ENCODE measurements at regions not wholly inside any gene's neighbourhood (a gene's known extent, or its start where the extent isn't known, plus 50 kb on each side); places are given as distances from the start of the nearest gene placed in this dataset.
"Not testable (repeated sequence)": the region's sequence is repeated elsewhere in the genome, so short reads cannot be mapped to it uniquely, and the experiment has no call there.

DNA sequence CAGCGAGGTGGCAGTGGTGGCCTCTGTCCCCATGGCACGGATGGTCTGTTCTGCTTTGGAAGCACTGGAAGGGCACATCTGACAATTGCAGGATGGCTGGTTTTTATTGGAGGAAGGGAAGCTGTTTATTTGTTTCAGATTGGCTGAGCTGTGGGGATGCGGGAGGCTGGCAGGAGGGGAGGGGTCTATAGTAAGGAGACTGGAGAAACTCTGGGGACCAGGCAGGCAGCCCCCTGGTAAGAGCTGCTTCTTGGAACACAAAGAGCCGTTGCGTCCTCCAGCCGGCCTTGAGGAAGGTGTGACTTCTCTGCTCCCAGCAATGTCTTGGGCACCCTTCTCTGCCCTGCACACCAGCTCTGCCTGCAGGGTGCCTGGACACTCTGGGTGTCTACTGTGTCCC is 85.1 kb upstream of the SPDYE9 start:
- not testable (repeated sequence) for DNase-seq

GRCh38 chr7:73170415-73170814 is 84.6 kb upstream of the SPDYE9 start:
- DNase-seq, result not testable (repeated sequence)

- DNase-seq, result not testable (repeated sequence)
These were observed 80.3 kb upstream of the SPDYE9 start for GRCh38 chr7:73166152-73166551.

DNA sequence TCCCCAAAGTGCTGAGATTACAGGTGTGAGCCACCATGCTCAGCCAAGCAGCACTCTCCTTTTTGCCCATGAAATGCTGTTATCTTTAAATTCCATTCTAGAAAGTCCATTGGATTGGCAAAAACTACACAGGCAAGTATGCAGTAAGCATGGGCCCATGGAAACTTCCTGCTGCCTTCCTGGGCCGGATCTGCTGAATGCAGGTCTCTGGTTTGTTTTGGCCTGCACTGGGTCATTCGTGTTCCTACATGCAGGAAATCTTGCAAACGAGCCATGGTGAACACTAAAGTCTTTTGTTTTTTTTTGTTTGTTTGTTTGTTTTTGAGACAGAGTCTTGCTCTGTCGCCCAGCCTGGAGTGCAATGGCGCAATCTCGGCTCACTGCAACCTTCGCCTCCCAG is 76.8 kb upstream of the SPDYE9 start:
- DNase-seq, result not testable (repeated sequence)

- not testable (repeated sequence) for DNase-seq
These were observed 75.9 kb upstream of the SPDYE9 start for GRCh38 chr7:73161727-73162126.

- not testable (repeated sequence) for DNase-seq
These were observed 71.4 kb upstream of the SPDYE9 start for GRCh38 chr7:73157169-73157661.

DNA sequence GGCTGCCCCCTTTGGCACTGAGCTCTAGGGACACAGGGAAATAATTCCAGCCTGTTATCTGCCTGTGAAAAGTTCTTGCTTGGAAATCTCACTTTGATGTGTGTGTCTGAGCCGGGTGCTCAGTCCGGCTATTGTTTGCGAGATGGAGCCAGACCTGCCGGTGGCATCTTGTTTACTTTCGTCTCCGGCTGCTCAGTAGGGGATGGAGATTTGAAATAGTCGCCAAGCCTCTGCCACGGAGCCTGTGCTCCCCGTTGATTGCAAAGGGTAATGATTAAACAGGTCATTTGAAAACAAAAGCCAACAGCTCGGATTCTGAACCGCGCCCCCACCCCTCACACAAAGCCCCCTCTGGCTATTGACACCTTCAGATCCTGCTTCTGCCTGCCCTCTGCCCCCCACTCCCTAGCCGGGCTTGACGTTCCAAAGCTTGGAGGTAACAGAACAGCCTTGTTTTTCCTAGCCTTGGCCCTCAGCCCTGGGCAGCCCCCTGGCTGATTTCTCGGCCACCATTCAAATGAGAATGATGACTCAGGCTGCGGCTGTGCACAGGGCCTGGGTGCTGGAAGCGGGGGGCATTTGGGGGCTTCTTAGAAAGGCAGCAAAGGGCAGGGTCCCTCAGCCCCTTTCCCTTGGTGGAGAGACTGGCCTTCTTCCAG is 70.8 kb upstream of the SPDYE9 start:
- not testable (repeated sequence) for DNase-seq

- peak in 1 of 2 donors; percentile 46 for DNase-seq
These were observed 68.8 kb upstream of the SPDYE9 start for GRCh38 chr7:73154586-73155038.

- not testable (repeated sequence) for DNase-seq
These were observed 68.2 kb upstream of the SPDYE9 start for GRCh38 chr7:73153921-73154585.

- not testable (repeated sequence) for DNase-seq
These were observed 62.7 kb upstream of the SPDYE9 start for GRCh38 chr7:73148570-73148969.

- DNase-seq, result not testable (repeated sequence)
These were observed 61.8 kb upstream of the SPDYE9 start for GRCh38 chr7:73147681-73148080.

- not testable (repeated sequence) for DNase-seq
These were observed 58.2 kb upstream of the SPDYE9 start for GRCh38 chr7:73143993-73144392.

DNA sequence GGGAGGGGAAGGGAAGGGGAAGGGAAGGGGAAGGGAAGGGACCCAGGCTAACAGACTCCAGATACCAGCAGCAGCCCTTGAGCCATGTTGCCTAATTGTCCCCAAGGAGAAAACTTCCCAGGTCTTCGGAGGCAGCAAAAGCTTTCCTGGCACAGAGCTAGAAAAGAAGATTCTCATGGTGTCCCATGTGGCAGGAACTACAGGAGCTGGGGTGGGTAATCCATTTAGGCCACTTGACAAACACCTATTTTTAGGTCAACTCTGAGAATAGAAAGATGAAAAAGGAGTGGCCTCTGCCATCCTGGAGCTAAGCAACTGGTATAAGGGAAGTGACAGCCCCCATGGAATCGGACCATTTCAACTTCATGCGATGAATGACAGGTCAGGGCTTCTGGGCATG is 52.1 kb upstream of the SPDYE9 start:
- DNase-seq, result not testable (repeated sequence)
